ENCODE measurements at regions not wholly inside any gene's neighbourhood (a gene's known extent, or its start where the extent isn't known, plus 50 kb on each side); places are given as distances from the start of the nearest gene placed in this dataset.

DNA sequence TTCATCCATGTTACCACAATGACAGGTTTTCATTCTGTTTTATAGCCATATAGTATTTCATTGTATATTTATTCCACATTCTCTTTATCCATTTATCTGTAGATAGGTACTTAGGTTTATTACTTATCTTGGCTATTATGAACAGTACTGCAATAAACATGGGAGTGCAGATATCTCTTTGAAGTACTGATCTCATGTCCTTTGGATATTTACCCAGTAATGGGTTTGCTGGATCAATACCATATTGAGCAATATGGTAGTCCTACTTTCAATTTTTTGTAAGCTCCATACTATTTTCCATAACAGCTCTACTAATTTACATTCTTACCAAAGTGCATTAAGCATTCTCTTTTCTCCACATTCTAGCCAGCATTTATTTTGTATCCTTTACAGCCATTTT is 235.8 kb upstream of the ALG10 start:
- H3K4me3 ChIP-seq (replicated peaks; ENCODE audit: low read depth, low read length) = no peak overlapping the region

DNA sequence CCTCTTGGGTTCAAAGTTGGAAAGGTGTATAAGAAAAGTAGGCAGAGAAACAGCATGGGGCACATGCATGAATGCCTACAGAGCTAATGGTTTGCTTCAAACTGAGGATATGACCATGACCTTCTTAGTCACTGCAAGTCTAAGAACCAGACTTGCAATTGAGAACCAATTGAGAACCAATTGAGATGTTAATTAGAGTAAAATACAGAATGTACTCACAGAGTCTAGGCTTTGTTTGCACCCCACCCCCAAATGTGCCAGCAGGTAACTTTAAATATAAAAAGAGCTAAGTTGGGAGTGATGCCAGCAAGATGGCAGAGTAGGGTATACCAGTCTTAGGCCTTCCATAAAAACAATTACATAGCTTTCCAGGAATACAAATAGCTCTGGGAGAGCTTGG is 227.3 kb upstream of the ALG10 start:
- no peak for DNase-seq (ENCODE audit: low read depth)
- TF ChIP-seq, protein P1, sequence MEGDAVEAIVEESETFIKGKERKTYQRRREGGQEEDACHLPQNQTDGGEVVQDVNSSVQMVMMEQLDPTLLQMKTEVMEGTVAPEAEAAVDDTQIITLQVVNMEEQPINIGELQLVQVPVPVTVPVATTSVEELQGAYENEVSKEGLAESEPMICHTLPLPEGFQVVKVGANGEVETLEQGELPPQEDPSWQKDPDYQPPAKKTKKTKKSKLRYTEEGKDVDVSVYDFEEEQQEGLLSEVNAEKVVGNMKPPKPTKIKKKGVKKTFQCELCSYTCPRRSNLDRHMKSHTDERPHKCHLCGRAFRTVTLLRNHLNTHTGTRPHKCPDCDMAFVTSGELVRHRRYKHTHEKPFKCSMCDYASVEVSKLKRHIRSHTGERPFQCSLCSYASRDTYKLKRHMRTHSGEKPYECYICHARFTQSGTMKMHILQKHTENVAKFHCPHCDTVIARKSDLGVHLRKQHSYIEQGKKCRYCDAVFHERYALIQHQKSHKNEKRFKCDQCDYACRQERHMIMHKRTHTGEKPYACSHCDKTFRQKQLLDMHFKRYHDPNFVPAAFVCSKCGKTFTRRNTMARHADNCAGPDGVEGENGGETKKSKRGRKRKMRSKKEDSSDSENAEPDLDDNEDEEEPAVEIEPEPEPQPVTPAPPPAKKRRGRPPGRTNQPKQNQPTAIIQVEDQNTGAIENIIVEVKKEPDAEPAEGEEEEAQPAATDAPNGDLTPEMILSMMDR (IDR thresholded peaks at IDR 0.05; ENCODE audit: low read length, missing control alignments) = no peak
- H3K4me3 ChIP-seq (replicated peaks; ENCODE audit: low read depth, low read length) = no peak overlapping the region

More for the DNA sequence above, 235.8 kb upstream of the ALG10 start:
- TF ChIP-seq, protein P1 (IDR thresholded peaks at IDR 0.05; ENCODE audit: low read length, missing control alignments) = no peak
- DNase-seq (ENCODE audit: low read depth) = no peak

DNA sequence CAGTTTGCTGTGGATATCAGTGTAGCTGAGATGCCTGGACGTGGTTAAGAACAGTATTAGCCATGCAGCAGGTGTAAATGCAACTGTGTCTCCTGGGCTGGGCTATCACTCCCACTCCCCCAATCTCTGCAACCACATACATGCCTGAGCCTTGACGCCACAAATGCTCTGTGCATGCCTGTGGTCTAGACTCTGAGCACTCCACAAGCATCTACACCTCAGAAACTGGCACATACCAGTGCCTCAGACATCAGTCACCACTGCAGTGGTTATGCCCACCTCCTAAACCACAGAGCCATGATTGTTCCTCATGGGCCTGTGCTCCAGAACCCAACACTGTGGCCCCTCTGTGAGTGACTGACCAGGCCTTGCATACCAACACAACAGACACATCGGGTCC is 226.8 kb upstream of the ALG10 start:
- DNase-seq (ENCODE audit: low read depth) = no peak
- no peak overlapping the region for H3K4me3 ChIP-seq (replicated peaks; ENCODE audit: low read depth, low read length)
- TF ChIP-seq, protein P1 (IDR thresholded peaks at IDR 0.05; ENCODE audit: low read length, missing control alignments) = no peak

DNA sequence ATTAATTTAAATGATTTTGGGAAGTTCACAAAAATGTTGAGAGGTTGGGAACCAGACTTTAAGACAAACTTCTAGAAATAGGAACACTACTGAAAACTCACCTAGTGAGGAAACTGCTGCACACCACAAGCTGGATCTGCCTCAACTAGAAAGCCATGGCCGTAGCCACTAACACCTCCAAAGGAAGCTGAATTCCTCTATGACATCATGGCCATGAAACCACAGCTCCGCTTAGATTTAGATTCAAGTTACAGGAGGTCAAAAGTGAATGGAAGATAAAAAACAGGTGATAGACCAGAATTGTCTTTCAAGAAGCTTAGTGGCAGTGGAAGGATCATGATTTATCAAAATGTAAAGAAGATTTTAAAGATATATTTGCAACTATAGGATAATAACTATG is 208.8 kb upstream of the ALG10 start:
- H3K4me3 ChIP-seq (replicated peaks; ENCODE audit: low read depth, low read length) = no peak overlapping the region
- TF ChIP-seq, protein P1 (IDR thresholded peaks at IDR 0.05; ENCODE audit: low read length, missing control alignments) = no peak
- no peak for DNase-seq (ENCODE audit: low read depth)

DNA sequence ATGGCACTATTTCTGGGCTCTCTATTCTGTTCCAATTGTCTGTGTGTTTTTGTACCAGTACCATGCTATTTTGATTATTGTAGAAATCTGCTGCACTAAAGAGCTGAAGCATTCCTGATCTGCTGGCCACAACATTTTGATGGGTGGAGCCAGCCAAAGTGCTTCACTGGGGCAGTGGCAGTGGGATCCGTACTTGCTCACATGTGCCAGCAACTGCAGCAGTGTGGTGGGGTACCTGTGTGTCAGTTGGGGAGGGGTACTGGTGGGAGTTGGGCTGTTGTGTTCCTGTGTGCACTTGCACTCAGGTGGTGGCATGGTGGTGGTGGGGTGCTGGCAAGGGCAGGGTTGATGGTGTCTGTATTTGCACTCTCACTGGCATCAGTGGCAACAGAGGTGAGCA is 204.6 kb upstream of the ALG10 start:
- no peak for DNase-seq (ENCODE audit: low read depth)
- no peak overlapping the region for H3K4me3 ChIP-seq (replicated peaks; ENCODE audit: low read depth, low read length)
- TF ChIP-seq, protein P1 (IDR thresholded peaks at IDR 0.05; ENCODE audit: low read length, missing control alignments) = no peak

DNA sequence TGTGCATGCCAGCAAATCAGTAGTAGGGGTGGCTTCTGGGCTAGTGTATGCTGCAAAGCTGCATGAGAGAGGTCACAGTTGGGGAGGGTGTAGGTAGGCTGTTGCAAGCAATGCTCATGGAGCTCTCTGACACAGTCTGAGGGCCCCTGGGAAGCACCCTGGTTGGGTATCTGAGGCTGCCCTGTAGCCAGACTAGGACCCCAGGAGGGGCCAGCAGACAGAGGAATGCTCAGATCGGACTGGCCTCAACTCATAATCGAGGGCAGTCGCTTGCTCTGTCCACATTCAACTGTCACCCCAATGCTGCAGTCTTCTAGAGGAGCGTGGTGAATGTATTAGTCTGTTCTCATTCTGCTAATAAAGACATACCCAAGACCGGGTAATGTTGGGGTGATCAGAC is 204.0 kb upstream of the ALG10 start:
- no peak overlapping the region for H3K4me3 ChIP-seq (replicated peaks; ENCODE audit: low read depth, low read length)
- DNase-seq (ENCODE audit: low read depth) = no peak
- TF ChIP-seq, protein P1 (IDR thresholded peaks at IDR 0.05; ENCODE audit: low read length, missing control alignments) = no peak

DNA sequence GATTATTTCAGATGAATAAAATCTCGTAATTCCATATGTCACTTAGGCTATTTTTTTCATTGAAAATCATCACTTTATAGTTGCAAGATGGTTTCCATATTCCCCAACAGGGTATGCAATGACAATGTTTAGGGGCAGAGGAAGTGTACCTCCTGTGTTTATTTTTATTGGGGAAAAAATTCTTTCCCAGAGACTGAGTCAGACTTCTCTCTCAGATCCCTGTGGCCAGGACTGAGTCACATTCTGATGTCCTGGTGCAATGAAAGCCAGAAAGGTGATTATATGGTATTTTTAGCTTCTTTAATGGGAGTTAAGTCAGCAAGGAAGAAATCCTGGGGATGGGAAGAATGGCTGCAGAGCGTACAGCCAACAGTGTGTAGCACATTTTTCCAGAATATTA is 196.9 kb upstream of the ALG10 start:
- no peak overlapping the region for H3K4me3 ChIP-seq (replicated peaks; ENCODE audit: low read depth, low read length)
- TF ChIP-seq, protein P1 (IDR thresholded peaks at IDR 0.05; ENCODE audit: low read length, missing control alignments) = no peak
- no peak for DNase-seq (ENCODE audit: low read depth)
